ENCODE measurements at regions not wholly inside any gene's neighbourhood (a gene's known extent, or its start where the extent isn't known, plus 50 kb on each side); places are given as distances from the start of the nearest gene placed in this dataset.
A peak's percentile ranks its signal among the peaks of the same experiment; 100 is the strongest.

GRCh38 chr18:6498289-6498856 is 83.7 kb upstream of the L3MBTL4 start:
- no peak overlapping the region for H3K27ac ChIP-seq (ENCODE audit: poor library complexity, severe bottlenecking)
- no peaks in the 10 kb centered on the region for H3K9me3 ChIP-seq (ENCODE audit: severe bottlenecking)
- DNase-seq (ENCODE audit: low spot score) (no peak), ATAC-seq (ENCODE audit: low read depth) (no peak)
- peaks cover 16% of the 10 kb centered on the region for H3K27me3 ChIP-seq (ENCODE audit: insufficient read depth, poor library complexity, severe bottlenecking)
- no peak overlapping the region for H3K4me3 ChIP-seq (ENCODE audit: severe bottlenecking)
- TF ChIP-seq CTCF (IDR thresholded peaks at IDR 0.05; ENCODE audit: poor library complexity, severe bottlenecking), result no peak
- no peaks in the 10 kb centered on the region for H3K36me3 ChIP-seq (ENCODE audit: low read depth)
- H3K4me1 ChIP-seq (ENCODE audit: insufficient read depth, poor library complexity, severe bottlenecking), result no peaks in the 10 kb centered on the region

GRCh38 chr18:6504605-6505497 is 90.1 kb upstream of the L3MBTL4 start:
- H3K27me3 ChIP-seq (ENCODE audit: insufficient read depth, poor library complexity, severe bottlenecking), result peaks cover 5% of the 10 kb centered on the region
- H3K9me3 ChIP-seq (ENCODE audit: severe bottlenecking), result no peaks in the 10 kb centered on the region
- no peak for ATAC-seq (ENCODE audit: low read depth)
- no peak overlapping the region for H3K4me3 ChIP-seq (ENCODE audit: severe bottlenecking)
- no peak overlapping the region for H3K27ac ChIP-seq (ENCODE audit: poor library complexity, severe bottlenecking)
- no peak for TF ChIP-seq CTCF (IDR thresholded peaks at IDR 0.05; ENCODE audit: poor library complexity, severe bottlenecking)
- H3K36me3 ChIP-seq (ENCODE audit: low read depth), result no peaks in the 10 kb centered on the region
- no peaks in the 10 kb centered on the region for H3K4me1 ChIP-seq (ENCODE audit: insufficient read depth, poor library complexity, severe bottlenecking)
- DNase-seq (ENCODE audit: low spot score), result no peak

GRCh38 chr18:6505498-6505875 is 90.8 kb upstream of the L3MBTL4 start:
- Histone ChIP-seq H3K4me1 (ENCODE audit: insufficient read depth, poor library complexity, severe bottlenecking) (no peaks in the 10 kb centered on the region), H3K27ac (ENCODE audit: poor library complexity, severe bottlenecking) (no peak overlapping the region), H3K9me3 (ENCODE audit: severe bottlenecking) (no peaks in the 10 kb centered on the region), H3K27me3 (ENCODE audit: insufficient read depth, poor library complexity, severe bottlenecking) (peaks cover 5% of the 10 kb centered on the region), H3K36me3 (ENCODE audit: low read depth) (no peaks in the 10 kb centered on the region), H3K4me3 (ENCODE audit: severe bottlenecking) (no peak overlapping the region)
- TF ChIP-seq CTCF (IDR thresholded peaks at IDR 0.05; ENCODE audit: poor library complexity, severe bottlenecking), result no peak
- no peak for ATAC-seq (ENCODE audit: low read depth)
- no peak for DNase-seq (ENCODE audit: low spot score)

GRCh38 chr18:6509417-6509816 is 94.7 kb upstream of the L3MBTL4 start:
- H3K4me3 ChIP-seq (ENCODE audit: severe bottlenecking), result no peak overlapping the region
- no peaks in the 10 kb centered on the region for H3K9me3 ChIP-seq (ENCODE audit: severe bottlenecking)
- H3K4me1 ChIP-seq (ENCODE audit: insufficient read depth, poor library complexity, severe bottlenecking), result no peaks in the 10 kb centered on the region
- H3K36me3 ChIP-seq (ENCODE audit: low read depth), result no peaks in the 10 kb centered on the region
- peak overlapping the region; percentile 39 for H3K27ac ChIP-seq (ENCODE audit: poor library complexity, severe bottlenecking)
- no peak for TF ChIP-seq CTCF (IDR thresholded peaks at IDR 0.05; ENCODE audit: poor library complexity, severe bottlenecking)
- H3K27me3 ChIP-seq (ENCODE audit: insufficient read depth, poor library complexity, severe bottlenecking), result no peaks in the 10 kb centered on the region
- ATAC-seq (ENCODE audit: low read depth) (peak; percentile 50), DNase-seq (ENCODE audit: low spot score) (no peak)

GRCh38 chr18:6509832-6510231 is 95.1 kb upstream of the L3MBTL4 start:
- Histone ChIP-seq H3K4me1 (ENCODE audit: insufficient read depth, poor library complexity, severe bottlenecking) (no peaks in the 10 kb centered on the region), H3K9me3 (ENCODE audit: severe bottlenecking) (no peaks in the 10 kb centered on the region), H3K36me3 (ENCODE audit: low read depth) (no peaks in the 10 kb centered on the region), H3K27me3 (ENCODE audit: insufficient read depth, poor library complexity, severe bottlenecking) (no peaks in the 10 kb centered on the region), H3K27ac (ENCODE audit: poor library complexity, severe bottlenecking) (peak overlapping the region; percentile 39), H3K4me3 (ENCODE audit: severe bottlenecking) (no peak overlapping the region)
- no peak for TF ChIP-seq CTCF (IDR thresholded peaks at IDR 0.05; ENCODE audit: poor library complexity, severe bottlenecking)
- DNase-seq (ENCODE audit: low spot score) (no peak), ATAC-seq (ENCODE audit: low read depth) (peak; percentile 75)

Data from RWPE2 (cell line).